NT2/D1 (cell line): ENCODE measurements at regions not wholly inside any gene's neighbourhood (a gene's known extent, or its start where the extent isn't known, plus 50 kb on each side); places are given as distances from the start of the nearest gene placed in this dataset.

Experiments
- DNase-seq: peaks from one replicate; pipeline ENCODE4 v3.0.0-alpha.2; 2011; ENCODE audit warnings: low read depth, low spot score
- H3K27me3 ChIP-seq: 2 replicates; pipeline ENCODE4 v1.6.0; 2011; ENCODE audit warnings: mild to moderate bottlenecking; ENCODE audit not compliant: insufficient read length, insufficient read depth
- H3K36me3 ChIP-seq: 2 replicates; pipeline ENCODE4 v1.6.1; 2011; ENCODE audit warnings: mild to moderate bottlenecking, low read length, mixed read lengths; ENCODE audit not compliant: insufficient read depth, insufficient read length
- H3K4me1 ChIP-seq: 2 replicates; pipeline ENCODE4 v1.5.1; 2011; ENCODE audit not compliant: insufficient read depth, insufficient read length
- H3K4me3 ChIP-seq: 2 replicates; pipeline ENCODE4 v1.5.1; 2011; ENCODE audit warnings: low read depth; ENCODE audit not compliant: insufficient read length
- H3K9ac ChIP-seq: 2 replicates; pipeline ENCODE4 v1.6.0; 2011; ENCODE audit warnings: low read depth; ENCODE audit not compliant: insufficient read length
- H3K9me3 ChIP-seq: 2 replicates; pipeline ENCODE4 v1.5.1; 2011; ENCODE audit warnings: mild to moderate bottlenecking, low read length; ENCODE audit not compliant: insufficient read depth
- SUZ12 ChIP-seq: IDR thresholded peaks from 2 replicates; pipeline ENCODE4 v1.6.1; 2011; ENCODE audit not compliant: insufficient read length, insufficient read depth; ENCODE audit errors: extremely low read depth
- YY1 ChIP-seq: IDR thresholded peaks from 2 replicates; pipeline ENCODE4 v1.6.1; 2011; ENCODE audit not compliant: insufficient read length, insufficient read depth
- ZNF274 ChIP-seq: IDR thresholded peaks from 2 replicates; pipeline ENCODE4 v1.6.1; 2011; ENCODE audit warnings: mild to moderate bottlenecking, low read depth, low read length

GRCh38 chr22:48264586-48264985 is 1502.1 kb downstream of the TBC1D22A start:
- Histone ChIP-seq H3K27me3 (no peaks in the 10 kb centered on the region), H3K4me3 (no peak overlapping the region), H3K4me1 (peaks cover 4% of the 10 kb centered on the region), H3K36me3 (no peaks in the 10 kb centered on the region), H3K9ac (no peak overlapping the region), H3K9me3 (no peaks in the 10 kb centered on the region)
- DNase-seq = no peak
- no peak for TF ChIP-seq SUZ12
- TF ChIP-seq ZNF274 = no peak
- no peak for TF ChIP-seq YY1

GRCh38 chr22:48263791-48264351 is 1501.4 kb downstream of the TBC1D22A start:
- no peak overlapping the region for H3K4me3 ChIP-seq
- H3K4me1 ChIP-seq = peaks cover 4% of the 10 kb centered on the region
- H3K9ac ChIP-seq = no peak overlapping the region
- no peaks in the 10 kb centered on the region; the same call in 1 of the 2 replicates for H3K9me3 ChIP-seq
- no peaks in the 10 kb centered on the region for H3K36me3 ChIP-seq
- DNase-seq = no peak
- no peaks in the 10 kb centered on the region for H3K27me3 ChIP-seq
- TF ChIP-seq YY1 (no peak), SUZ12 (no peak), ZNF274 (no peak)

GRCh38 chr22:48263431-48263765 is 1500.9 kb downstream of the TBC1D22A start:
- H3K9me3 ChIP-seq = no peaks in the 10 kb centered on the region; the same call in 1 of the 2 replicates
- H3K9ac ChIP-seq = no peak overlapping the region
- H3K4me1 ChIP-seq = peaks cover 4% of the 10 kb centered on the region
- no peak for DNase-seq
- no peak for TF ChIP-seq YY1
- TF ChIP-seq ZNF274 = no peak
- no peak for TF ChIP-seq SUZ12
- no peaks in the 10 kb centered on the region for H3K36me3 ChIP-seq
- no peak overlapping the region for H3K4me3 ChIP-seq
- H3K27me3 ChIP-seq = no peaks in the 10 kb centered on the region

GRCh38 chr22:48262596-48263430 is 1500.4 kb downstream of the TBC1D22A start:
- H3K36me3 ChIP-seq = no peaks in the 10 kb centered on the region
- peaks cover 2% of the 10 kb centered on the region for H3K4me1 ChIP-seq
- no peak overlapping the region for H3K9ac ChIP-seq
- no peaks in the 10 kb centered on the region; the same call in 1 of the 2 replicates for H3K9me3 ChIP-seq
- DNase-seq = no peak
- TF ChIP-seq YY1 (no peak), ZNF274 (no peak), SUZ12 (no peak)
- no peaks in the 10 kb centered on the region for H3K27me3 ChIP-seq
- no peak overlapping the region for H3K4me3 ChIP-seq

GRCh38 chr22:48261706-48262105 is 1499.3 kb downstream of the TBC1D22A start:
- Histone ChIP-seq H3K9me3 (no peaks in the 10 kb centered on the region; the same call in 1 of the 2 replicates), H3K9ac (no peak overlapping the region), H3K36me3 (no peaks in the 10 kb centered on the region), H3K4me3 (no peak overlapping the region), H3K27me3 (no peaks in the 10 kb centered on the region), H3K4me1 (peaks cover 2% of the 10 kb centered on the region)
- DNase-seq = no peak
- TF ChIP-seq ZNF274 (no peak), YY1 (no peak), SUZ12 (no peak)

- DNase-seq = no peak
- Histone ChIP-seq H3K27me3 (peaks cover 3% of the 10 kb centered on the region), H3K9ac (no peak overlapping the region), H3K4me3 (no peak overlapping the region), H3K4me1 (no peaks in the 10 kb centered on the region), H3K36me3 (no peaks in the 10 kb centered on the region), H3K9me3 (no peaks in the 10 kb centered on the region; the same call in 1 of the 2 replicates)
- TF ChIP-seq ZNF274 (no peak), YY1 (no peak), SUZ12 (no peak)
These were observed 1498.7 kb downstream of the TBC1D22A start for GRCh38 chr22:48261048-48261621.

- H3K9ac ChIP-seq = no peak overlapping the region
- H3K9me3 ChIP-seq = no peaks in the 10 kb centered on the region; the same call in 1 of the 2 replicates
- H3K4me3 ChIP-seq = no peak overlapping the region
- H3K4me1 ChIP-seq = no peaks in the 10 kb centered on the region
- H3K27me3 ChIP-seq = peaks cover 3% of the 10 kb centered on the region
- H3K36me3 ChIP-seq = no peaks in the 10 kb centered on the region
- no peak for DNase-seq
- no peak for TF ChIP-seq ZNF274
- no peak for TF ChIP-seq YY1
- no peak for TF ChIP-seq SUZ12
These were observed 1497.7 kb downstream of the TBC1D22A start for GRCh38 chr22:48259991-48260670.
